ENCODE measurements at regions not wholly inside any gene's neighbourhood (a gene's known extent, or its start where the extent isn't known, plus 50 kb on each side); places are given as distances from the start of the nearest gene placed in this dataset.

GRCh38 chr2:157122776-157123175 is 134.7 kb upstream of the GALNT5 start:
- no peak for TF ChIP-seq CTCF (IDR thresholded peaks at IDR 0.05; ENCODE audit: insufficient read depth, low read depth, low read length, missing control alignments)
- H3K4me3 ChIP-seq (ENCODE audit: low read depth, low read length), result no peak overlapping the region

DNA sequence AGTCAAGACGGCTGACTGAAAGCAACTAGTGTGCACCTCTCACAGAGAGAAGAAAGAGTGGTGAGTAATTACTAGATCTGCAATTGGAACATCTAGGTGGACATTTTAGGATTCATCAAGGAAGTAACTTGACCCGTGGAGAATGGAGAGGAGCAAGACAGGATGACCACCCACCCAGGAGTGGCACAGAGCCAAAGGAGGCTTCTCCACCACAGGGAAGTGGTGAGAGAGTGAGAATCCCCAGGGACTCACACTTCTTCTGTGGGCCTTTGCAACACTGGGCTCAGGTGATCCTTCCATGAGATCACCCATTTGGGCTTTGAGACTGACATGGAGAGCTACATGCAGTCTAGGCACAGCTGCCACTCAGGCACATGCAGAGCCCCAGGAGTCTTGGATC is 132.8 kb upstream of the GALNT5 start:
- DNase-seq (ENCODE audit: low read depth), result no peak
- no peak overlapping the region for H3K4me3 ChIP-seq (ENCODE audit: low read depth, low read length)
- no peak for TF ChIP-seq CTCF (IDR thresholded peaks at IDR 0.05; ENCODE audit: insufficient read depth, low read depth, low read length, missing control alignments)

More at GRCh38 chr2:157122776-157123175, 134.7 kb upstream of the GALNT5 start:
- no peak for DNase-seq (ENCODE audit: low read depth)

GRCh38 chr2:157125685-157126084 is 131.8 kb upstream of the GALNT5 start:
- no peak for DNase-seq (ENCODE audit: low read depth)
- TF ChIP-seq CTCF (IDR thresholded peaks at IDR 0.05; ENCODE audit: insufficient read depth, low read depth, low read length, missing control alignments), result no peak
- no peak overlapping the region for H3K4me3 ChIP-seq (ENCODE audit: low read depth, low read length)

DNA sequence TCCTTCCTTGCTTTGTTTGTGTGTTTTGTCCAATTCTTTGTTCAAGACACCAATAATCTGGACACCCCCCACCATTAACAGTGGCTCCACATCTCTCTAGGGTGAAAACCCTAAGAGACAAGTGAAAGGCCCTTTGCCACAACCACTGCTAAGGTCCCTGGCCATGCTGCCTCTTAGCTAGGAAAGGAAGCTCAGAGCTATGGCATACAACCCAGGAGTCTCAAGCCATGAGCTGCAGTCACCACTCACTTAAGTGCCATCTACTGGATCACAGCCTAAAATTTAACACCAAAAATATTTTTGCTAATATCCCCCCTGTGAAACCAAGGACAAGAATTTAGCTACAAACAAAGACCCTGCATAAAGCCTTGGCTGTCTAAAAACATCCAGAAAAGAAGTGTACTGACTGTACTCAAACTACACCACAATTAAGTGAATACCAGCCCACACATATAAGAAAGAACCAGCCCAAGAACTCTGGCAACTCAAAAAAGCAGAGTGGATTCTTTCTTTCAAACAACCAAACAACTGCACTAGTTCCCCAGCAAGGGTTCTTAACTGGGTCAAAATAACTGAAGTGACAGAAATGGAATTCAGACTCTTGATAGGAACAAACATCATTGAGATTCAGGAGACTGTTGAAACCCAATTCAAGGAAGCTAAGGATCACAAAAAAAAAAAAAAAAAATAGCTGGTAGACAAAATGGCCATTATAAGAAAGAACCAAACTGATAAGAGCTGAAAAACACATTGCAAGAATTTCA is 130.1 kb upstream of the GALNT5 start:
- no peak overlapping the region for H3K4me3 ChIP-seq (ENCODE audit: low read depth, low read length)
- DNase-seq (ENCODE audit: low read depth), result no peak
- no peak for TF ChIP-seq CTCF (IDR thresholded peaks at IDR 0.05; ENCODE audit: insufficient read depth, low read depth, low read length, missing control alignments)

DNA sequence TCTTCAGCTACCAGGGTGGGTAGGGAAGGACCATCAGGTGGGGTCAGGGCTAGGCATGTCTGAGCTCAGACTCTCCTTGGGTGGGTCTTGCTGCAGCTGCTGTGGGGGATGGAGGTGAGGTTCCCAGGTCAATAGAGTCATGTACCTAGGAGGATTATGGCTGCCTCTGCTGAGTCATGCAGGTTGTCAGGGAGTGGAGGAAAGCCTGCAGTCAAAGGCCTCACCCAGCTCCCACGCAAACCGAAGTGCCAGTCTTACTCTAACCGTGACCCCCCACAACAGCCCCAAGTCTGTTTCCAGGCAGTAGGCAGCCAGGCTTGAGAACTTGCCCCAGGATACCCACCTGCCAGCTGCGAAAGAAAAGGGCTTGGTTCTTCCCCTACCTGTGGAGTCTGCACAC is 113.6 kb upstream of the GALNT5 start:
- DNase-seq (ENCODE audit: low read depth), result no peak
- no peak for TF ChIP-seq CTCF (IDR thresholded peaks at IDR 0.05; ENCODE audit: insufficient read depth, low read depth, low read length, missing control alignments)
- H3K4me3 ChIP-seq (ENCODE audit: low read depth, low read length), result no peak overlapping the region

DNA sequence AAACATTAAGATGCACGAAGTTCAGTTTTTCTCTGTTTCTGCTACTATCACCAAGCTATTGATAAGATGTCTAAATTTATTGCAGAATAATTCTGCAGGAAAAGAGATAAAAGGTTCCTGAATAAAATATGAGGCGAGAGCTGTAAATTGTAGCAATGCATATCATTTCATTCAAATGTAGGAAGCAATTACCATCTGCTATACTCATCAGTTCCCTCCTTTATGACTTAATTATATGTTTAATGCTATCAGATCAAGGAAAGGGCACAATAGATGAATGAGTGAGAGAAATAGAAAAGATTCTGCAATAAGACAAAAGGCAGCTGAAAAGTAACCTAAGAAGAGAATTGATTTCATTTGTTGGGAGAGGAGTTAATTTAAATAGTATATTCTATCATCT is 108.2 kb upstream of the GALNT5 start:
- H3K4me3 ChIP-seq (ENCODE audit: low read depth, low read length), result no peak overlapping the region
- no peak for TF ChIP-seq CTCF (IDR thresholded peaks at IDR 0.05; ENCODE audit: insufficient read depth, low read depth, low read length, missing control alignments)
- DNase-seq (ENCODE audit: low read depth), result no peak

GRCh38 chr2:157150747-157151146 is 106.8 kb upstream of the GALNT5 start:
- H3K4me3 ChIP-seq (ENCODE audit: low read depth, low read length), result no peak overlapping the region
- peak; percentile 60 for DNase-seq (ENCODE audit: low read depth)

More at GRCh38 chr2:157150747-157151146, 106.8 kb upstream of the GALNT5 start:
- no peak for TF ChIP-seq CTCF (IDR thresholded peaks at IDR 0.05; ENCODE audit: insufficient read depth, low read depth, low read length, missing control alignments)

Data from GM12865 (cell line).